CD4-positive, alpha-beta T cell (primary cell): ENCODE measurements at regions not wholly inside any gene's neighbourhood (a gene's known extent, or its start where the extent isn't known, plus 50 kb on each side); places are given as distances from the start of the nearest gene placed in this dataset.

Experiments used
- ATAC-seq: fragments of 200-7000 bp; cut with Tn5 transposase; one replicate; pipeline ENCODE4 v1.10.0; 2022; ENCODE audit warnings: mild to moderate bottlenecking; ENCODE audit not compliant: poor library complexity
- CTCF ChIA-PET: fragments of 350-600 bp; sonication (Branson Sonifier 250); formaldehyde crosslinking; loops from one replicate; lab custom pipeline; 2021; ENCODE audit warnings: antibody characterized with exemption, inconsistent platforms; lab: Charles Lee
- POLR2A ChIA-PET: fragments of 350-600 bp; sonication (Branson Sonifier 250); formaldehyde crosslinking; loops from one replicate; lab custom pipeline; 2021; ENCODE audit warnings: antibody characterized with exemption, inconsistent platforms; lab: Charles Lee
- DNase-seq, 14 experiments: peaks; one replicate each; pipeline ENCODE4 v3.0.0-alpha.2; 2013 to 2020; ENCODE audit warnings: mixed read lengths in 2 of 14
- H3K27ac ChIP-seq, 2 donors: one replicate each; pipeline versions ENCODE4 v1.5.1 to v1.7.0; 2013; ENCODE audit warnings: low read length in 2 of 2, low read depth in 1 of 2, mild to moderate bottlenecking in 1 of 2
- H3K27me3 ChIP-seq, 2 experiments: 1 replicate in 1 of 2; 2 replicates in 1 of 2; pipeline versions ENCODE4 v1.6.1 to v1.7.0; 2013; ENCODE audit warnings: low read length in 2 of 2, control low read depth in 1 of 2, mild to moderate bottlenecking in 1 of 2, moderate library complexity in 1 of 2; ENCODE audit not compliant: insufficient read depth in 2 of 2, control insufficient read depth in 1 of 2
- H3K36me3 ChIP-seq: one replicate; pipeline ENCODE4 v1.6.1; 2013; ENCODE audit warnings: low read length, control low read depth; ENCODE audit not compliant: insufficient read depth
- H3K4me1 ChIP-seq: one replicate; pipeline ENCODE4 v1.6.1; 2013; ENCODE audit warnings: low read length, control low read depth; ENCODE audit not compliant: insufficient read depth
- H3K4me3 ChIP-seq: one replicate; pipeline ENCODE4 v1.5.1; 2013; ENCODE audit warnings: mild to moderate bottlenecking, low read length, moderate library complexity
- H3K9me3 ChIP-seq, 2 experiments: 1 replicate in 1 of 2; 2 replicates in 1 of 2; pipeline versions ENCODE4 v1.6.1 to v1.7.0; 2013; ENCODE audit warnings: low read length in 2 of 2, mild to moderate bottlenecking in 2 of 2, control low read depth in 1 of 2, moderate library complexity in 1 of 2; ENCODE audit not compliant: control insufficient read depth in 1 of 2, insufficient read depth in 1 of 2
- H3K27ac Mint-ChIP-seq: one replicate; pipeline ENCODE4 v1.8.0; 2020; ENCODE audit warnings: mixed read lengths
- H3K27me3 Mint-ChIP-seq: one replicate; pipeline ENCODE4 v1.8.0; 2021; ENCODE audit warnings: mixed read lengths
- H3K36me3 Mint-ChIP-seq: one replicate; pipeline ENCODE4 v1.8.0; 2021; ENCODE audit warnings: low read depth, mixed read lengths
- H3K4me1 Mint-ChIP-seq: one replicate; pipeline ENCODE4 v1.8.0; 2021; ENCODE audit warnings: low read depth, mixed read lengths
- H3K4me3 Mint-ChIP-seq: one replicate; pipeline ENCODE4 v1.8.0; 2020; ENCODE audit warnings: mild to moderate bottlenecking, mixed read lengths
- H3K9me3 Mint-ChIP-seq: one replicate; pipeline ENCODE4 v1.8.0; 2020; ENCODE audit warnings: mixed read lengths
- intact Hi-C, 2 experiments: fragments of 100-400 bp; cut with DNase I in 1 of 2; cut with micrococcal nuclease in 1 of 2; formaldehyde crosslinking; loops; one replicate each; pipeline versions ENCODE4 v1.15.1 to v1.9.0; 2023 to 2025; cut with DNase I, micrococcal nuclease
- TF ChIP-seq, protein P1 (sequence below): fragments of 200-600 bp; IDR thresholded peaks from one replicate; pipeline ENCODE4 v1.8.0; 2022; ENCODE audit warnings: antibody characterized with exemption, mild to moderate bottlenecking

DNA sequence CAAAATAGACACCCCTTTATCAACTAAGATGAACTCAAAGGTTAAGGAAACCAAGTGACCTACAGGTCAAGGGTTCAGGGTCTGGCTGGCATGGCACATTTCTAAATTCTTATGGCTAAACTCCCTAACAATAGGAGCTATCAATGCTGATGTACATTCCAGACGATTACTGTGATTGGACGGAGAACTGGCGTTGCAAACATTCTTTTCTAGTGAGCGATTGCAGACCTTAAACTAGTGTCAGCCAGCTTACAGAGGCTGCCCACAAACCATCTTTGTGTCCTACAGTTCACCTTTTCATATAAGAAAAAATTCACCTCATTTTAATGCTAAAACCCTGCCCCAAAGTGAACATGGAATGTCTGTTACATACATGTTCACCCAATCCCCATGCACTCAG, 382.9 kb downstream of the MAT2B start:
- no peak overlapping the region for H3K4me3 ChIP-seq
- intact Hi-C loops = no loop called here
- ATAC-seq (no peak), DNase-seq (no peak)
- TF ChIP-seq, protein P1, sequence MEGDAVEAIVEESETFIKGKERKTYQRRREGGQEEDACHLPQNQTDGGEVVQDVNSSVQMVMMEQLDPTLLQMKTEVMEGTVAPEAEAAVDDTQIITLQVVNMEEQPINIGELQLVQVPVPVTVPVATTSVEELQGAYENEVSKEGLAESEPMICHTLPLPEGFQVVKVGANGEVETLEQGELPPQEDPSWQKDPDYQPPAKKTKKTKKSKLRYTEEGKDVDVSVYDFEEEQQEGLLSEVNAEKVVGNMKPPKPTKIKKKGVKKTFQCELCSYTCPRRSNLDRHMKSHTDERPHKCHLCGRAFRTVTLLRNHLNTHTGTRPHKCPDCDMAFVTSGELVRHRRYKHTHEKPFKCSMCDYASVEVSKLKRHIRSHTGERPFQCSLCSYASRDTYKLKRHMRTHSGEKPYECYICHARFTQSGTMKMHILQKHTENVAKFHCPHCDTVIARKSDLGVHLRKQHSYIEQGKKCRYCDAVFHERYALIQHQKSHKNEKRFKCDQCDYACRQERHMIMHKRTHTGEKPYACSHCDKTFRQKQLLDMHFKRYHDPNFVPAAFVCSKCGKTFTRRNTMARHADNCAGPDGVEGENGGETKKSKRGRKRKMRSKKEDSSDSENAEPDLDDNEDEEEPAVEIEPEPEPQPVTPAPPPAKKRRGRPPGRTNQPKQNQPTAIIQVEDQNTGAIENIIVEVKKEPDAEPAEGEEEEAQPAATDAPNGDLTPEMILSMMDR = no peak
- Mint-ChIP-seq H3K4me1 (no peaks in the 10 kb centered on the region), H3K9me3 (no peaks in the 10 kb centered on the region), H3K36me3 (no peaks in the 10 kb centered on the region), H3K27ac (no peak overlapping the region), H3K27me3 (no peaks in the 10 kb centered on the region), H3K4me3 (no peak overlapping the region)
- ChIA-PET POLR2A (no interaction called here), CTCF (no interaction called here)
- H3K36me3 ChIP-seq = no peaks in the 10 kb centered on the region
- no peaks in the 10 kb centered on the region for H3K9me3 ChIP-seq
- H3K4me1 ChIP-seq = no peaks in the 10 kb centered on the region
- no peak overlapping the region for H3K27ac ChIP-seq
- H3K27me3 ChIP-seq = no peaks in the 10 kb centered on the region

DNA sequence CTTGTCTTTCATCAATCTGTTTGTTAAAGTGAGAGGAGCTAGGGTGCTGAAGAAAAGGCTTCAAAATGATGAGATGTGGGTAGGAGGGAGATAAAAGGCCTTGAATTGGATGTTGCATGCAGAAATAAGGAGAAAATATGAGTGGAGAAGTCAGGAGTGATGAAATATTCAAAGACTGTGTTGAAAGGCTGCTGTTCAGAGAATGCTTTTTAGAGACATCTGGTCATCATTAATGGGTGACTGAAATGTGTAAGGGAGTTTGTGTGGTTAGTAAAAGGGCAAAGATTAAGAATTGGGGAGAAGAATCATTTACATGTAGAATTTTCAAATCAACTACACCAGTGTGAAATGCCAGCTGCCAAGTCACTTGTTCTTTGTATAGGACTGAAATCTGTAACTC, 383.9 kb downstream of the MAT2B start:
- ATAC-seq (no peak), DNase-seq (no peak)
- TF ChIP-seq, protein P1 = no peak
- no peaks in the 10 kb centered on the region for H3K4me1 Mint-ChIP-seq
- H3K9me3 Mint-ChIP-seq = no peaks in the 10 kb centered on the region
- no peak overlapping the region for H3K27ac Mint-ChIP-seq
- Histone ChIP-seq H3K4me1 (no peaks in the 10 kb centered on the region), H3K36me3 (no peaks in the 10 kb centered on the region), H3K9me3 (no peaks in the 10 kb centered on the region), H3K27me3 (no peaks in the 10 kb centered on the region), H3K4me3 (no peak overlapping the region), H3K27ac (no peak overlapping the region)
- no peaks in the 10 kb centered on the region for H3K36me3 Mint-ChIP-seq
- POLR2A ChIA-PET = no interaction called here
- intact Hi-C loops = no loop called here
- H3K27me3 Mint-ChIP-seq = no peaks in the 10 kb centered on the region
- no peak overlapping the region for H3K4me3 Mint-ChIP-seq
- CTCF ChIA-PET = no interaction called here

DNA sequence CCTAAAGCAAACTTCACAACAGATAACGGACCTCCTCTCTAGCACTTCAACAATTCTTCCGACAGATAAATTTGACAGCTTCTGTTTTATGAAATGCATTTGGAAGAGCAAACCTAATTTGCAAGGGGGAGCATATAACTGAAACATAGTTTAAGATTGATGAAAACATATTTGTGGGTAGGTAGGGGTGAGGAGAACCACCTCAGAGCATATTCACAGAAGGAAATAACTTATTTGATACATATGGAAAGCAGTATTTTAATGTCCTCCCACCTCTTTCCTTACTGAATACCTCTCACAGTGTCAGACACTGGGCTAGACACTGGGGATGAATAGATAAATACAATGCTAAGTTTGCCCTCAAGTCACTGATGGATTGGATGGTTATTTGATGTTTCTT, 384.8 kb downstream of the MAT2B start:
- POLR2A ChIA-PET = no interaction called here
- CTCF ChIA-PET = no interaction called here
- Histone ChIP-seq H3K4me3 (no peak overlapping the region), H3K36me3 (no peaks in the 10 kb centered on the region), H3K27ac (no peak overlapping the region), H3K4me1 (no peaks in the 10 kb centered on the region), H3K27me3 (no peaks in the 10 kb centered on the region), H3K9me3 (no peaks in the 10 kb centered on the region)
- H3K4me1 Mint-ChIP-seq = no peaks in the 10 kb centered on the region
- intact Hi-C loops = no loop called here
- no peak overlapping the region for H3K4me3 Mint-ChIP-seq
- no peak overlapping the region for H3K27ac Mint-ChIP-seq
- TF ChIP-seq, protein P1 = no peak
- H3K27me3 Mint-ChIP-seq = no peaks in the 10 kb centered on the region
- no peaks in the 10 kb centered on the region for H3K9me3 Mint-ChIP-seq
- DNase-seq (no peak), ATAC-seq (no peak)
- H3K36me3 Mint-ChIP-seq = no peaks in the 10 kb centered on the region
